ENCODE measurements at regions not wholly inside any gene's neighbourhood (a gene's known extent, or its start where the extent isn't known, plus 50 kb on each side); places are given as distances from the start of the nearest gene placed in this dataset.
"Not testable (repeated sequence)": the region's sequence is repeated elsewhere in the genome, so short reads cannot be mapped to it uniquely, and the experiment has no call there.

GRCh38 chr9:13939701-13940490 lies 374.0 kb downstream of the NFIB start:
- no peak for DNase-seq

- no peak for DNase-seq
These were observed 374.8 kb downstream of the NFIB start for GRCh38 chr9:13939134-13939533.

GRCh38 chr9:13934416-13934815 lies 379.5 kb downstream of the NFIB start:
- peak; percentile 68 for DNase-seq

GRCh38 chr9:13933268-13933656 lies 380.7 kb downstream of the NFIB start:
- no peak for DNase-seq

- DNase-seq: no peak
These were observed 381.2 kb downstream of the NFIB start for GRCh38 chr9:13932528-13933267.

- no peak for DNase-seq
These were observed 384.9 kb downstream of the NFIB start for GRCh38 chr9:13929013-13929412.

- DNase-seq: no peak
These were observed 390.6 kb downstream of the NFIB start for GRCh38 chr9:13923381-13923780.

GRCh38 chr9:13920557-13920956 lies 393.4 kb downstream of the NFIB start:
- no peak for DNase-seq

- DNase-seq: no peak
These were observed 394.5 kb downstream of the NFIB start for GRCh38 chr9:13919401-13919800.

GRCh38 chr9:13917534-13917933 lies 396.4 kb downstream of the NFIB start:
- DNase-seq: no peak

- no peak for DNase-seq
These were observed 398.2 kb downstream of the NFIB start for GRCh38 chr9:13915591-13916301.

GRCh38 chr9:13915131-13915530 lies 398.8 kb downstream of the NFIB start:
- no peak for DNase-seq

- no peak for DNase-seq
These were observed 402.5 kb downstream of the NFIB start for GRCh38 chr9:13911473-13911872.

GRCh38 chr9:13907842-13908241 lies 406.1 kb downstream of the NFIB start:
- DNase-seq: not testable (repeated sequence)

GRCh38 chr9:13904746-13905145 lies 409.2 kb downstream of the NFIB start:
- DNase-seq: no peak

- no peak for DNase-seq
These were observed 409.6 kb downstream of the NFIB start for GRCh38 chr9:13904311-13904710.

- no peak for DNase-seq
These were observed 411.5 kb downstream of the NFIB start for GRCh38 chr9:13902286-13903066.

- DNase-seq: no peak
These were observed 412.8 kb downstream of the NFIB start for GRCh38 chr9:13901176-13901575.

GRCh38 chr9:13900449-13900848 lies 413.5 kb downstream of the NFIB start:
- DNase-seq: no peak

GRCh38 chr9:13899924-13900323 lies 414.0 kb downstream of the NFIB start:
- no peak for DNase-seq

- DNase-seq: no peak
These were observed 415.0 kb downstream of the NFIB start for GRCh38 chr9:13898957-13899356.

- DNase-seq: no peak
These were observed 416.8 kb downstream of the NFIB start for GRCh38 chr9:13896922-13897835.
